Panc1 (cell line): ENCODE measurements at regions not wholly inside any gene's neighbourhood (a gene's known extent, or its start where the extent isn't known, plus 50 kb on each side); places are given as distances from the start of the nearest gene placed in this dataset.

Experiments
- ATAC-seq: fragments of 200-7000 bp; cut with Tn5 transposase; 2 replicates; pipeline ENCODE4 v1.9.1; 2020; ENCODE audit warnings: mild to moderate bottlenecking, moderate library complexity
- BruUV-seq: library from RNA; stranded (reverse); fragments of 400-500 nt; replicated peaks from 2 replicates; lab custom pipeline; 2021; lab: Mats Ljungman, UMichigan
- CTCF ChIA-PET: fragments of 300-600 bp; sonication (Branson Sonifier 250); formaldehyde crosslinking; loops from one replicate; lab custom pipeline; 2022; ENCODE audit warnings: antibody characterized with exemption; lab: Charles Lee
- POLR2A ChIA-PET: fragments of 300-600 bp; sonication (Branson Sonifier 250); formaldehyde crosslinking; loops from one replicate; lab custom pipeline; 2022; ENCODE audit warnings: antibody characterized with exemption; lab: Charles Lee
- DNase-seq: peaks from one replicate; pipeline ENCODE4 v3.0.0-alpha.2; 2010; ENCODE audit warnings: low read depth, low spot score
- H3K27ac ChIP-seq: 2 replicates; pipeline ENCODE4 v1.5.1; 2011; ENCODE audit warnings: mild to moderate bottlenecking, low read length, inconsistent platforms
- H3K27me3 ChIP-seq: fragments of 200-500 bp; sonication (Bioruptor generic); 2 replicates; pipeline ENCODE4 v1.6.0; 2014; ENCODE audit warnings: low read length, inconsistent platforms; ENCODE audit not compliant: control insufficient read depth, insufficient read depth
- H3K36me3 ChIP-seq: fragments of 200-500 bp; sonication (Bioruptor generic); 2 replicates; pipeline ENCODE4 v1.5.1; 2014; ENCODE audit warnings: inconsistent platforms, mild to moderate bottlenecking, low read length, moderate library complexity; ENCODE audit not compliant: control insufficient read depth, insufficient read depth
- H3K4me1 ChIP-seq: 2 replicates; pipeline ENCODE4 v1.5.1; 2011; ENCODE audit warnings: inconsistent platforms, mild to moderate bottlenecking, low read length, moderate library complexity; ENCODE audit not compliant: control insufficient read depth, insufficient read depth
- H3K4me3 ChIP-seq, 2 experiments: 2 replicates each; pipeline ENCODE4 v1.5.1; 2011 to 2012; ENCODE audit warnings: low read depth in 2 of 2, low read length in 2 of 2, mild to moderate bottlenecking in 2 of 2, inconsistent platforms in 1 of 2, moderate library complexity in 1 of 2
- H3K9me3 ChIP-seq: fragments of 200-500 bp; sonication (Bioruptor generic); 2 replicates; pipeline ENCODE4 v1.5.1; 2014; ENCODE audit warnings: low read depth, mild to moderate bottlenecking, inconsistent platforms, low read length, moderate library complexity; ENCODE audit not compliant: control insufficient read depth, insufficient read depth
- CTCF ChIP-seq: fragments of 450-650 bp; IDR thresholded peaks from 2 replicates; pipeline ENCODE4 v1.5.1; 2017; ENCODE audit warnings: mild to moderate bottlenecking
- POLR2AphosphoS5 ChIP-seq: IDR thresholded peaks from 2 replicates; pipeline ENCODE4 v1.6.1; 2012; ENCODE audit warnings: mild to moderate bottlenecking, low read depth, low read length, moderate library complexity
- REST ChIP-seq, 2 experiments: IDR thresholded peaks; 2 replicates each; pipeline ENCODE4 v1.6.1; 2011 to 2012; ENCODE audit warnings: low read depth in 2 of 2, control low read depth in 1 of 2, low read length in 1 of 2, mild to moderate bottlenecking in 1 of 2, moderate library complexity in 1 of 2; ENCODE audit not compliant: insufficient read depth in 1 of 2
- SIN3A ChIP-seq: IDR thresholded peaks from 2 replicates; pipeline ENCODE4 v1.6.1; 2012; ENCODE audit warnings: low read depth, mild to moderate bottlenecking, low read length, moderate library complexity, borderline replicate concordance; ENCODE audit not compliant: insufficient read depth
- TCF7L2 ChIP-seq: IDR thresholded peaks from 2 replicates; pipeline ENCODE4 v1.6.1; 2011; ENCODE audit warnings: mild to moderate bottlenecking, low read depth, low read length, inconsistent platforms
- in situ Hi-C: cut with HindIII; loops from 2 replicates; pipeline ENCODE4 v1.10.0; 2016; ENCODE audit warnings: low sequenced_read_pairs, low pct_unique_long_range_greater_than_20kb
- intact Hi-C: fragments of 100-400 bp; cut with micrococcal nuclease; formaldehyde crosslinking; loops from one replicate; pipeline ENCODE4 v1.10.0; 2022; ENCODE audit not compliant: unreplicated experiment

GRCh38 chr5:152487130-152487529 lies 82.1 kb upstream of the NMUR2 start:
- DNase-seq, result no peak
- ATAC-seq, result no peak
- Histone ChIP-seq H3K27ac (no peak overlapping the region), H3K4me3 (no peak overlapping the region), H3K9me3 (no peaks in the 10 kb centered on the region), H3K36me3 (no peaks in the 10 kb centered on the region), H3K4me1 (no peaks in the 10 kb centered on the region), H3K27me3 (no peaks in the 10 kb centered on the region)
- no TSS peak for BruUV-seq
- TF ChIP-seq TCF7L2 (no peak), REST (IDR thresholded peaks at IDR 0.05; ENCODE audit: insufficient read depth in 1 of 2, low read depth in 2 of 2, low read length in 1 of 2) (no peak)
- CTCF ChIA-PET, result no interaction called here
- POLR2A ChIA-PET, result no interaction called here
- in situ Hi-C loops, result no loop called here
- intact Hi-C loops, result no loop called here

- no peak overlapping the region for H3K4me3 ChIP-seq
- ATAC-seq, result no peak
- H3K27ac ChIP-seq, result no peak overlapping the region
- intact Hi-C loops, result no loop called here
- H3K9me3 ChIP-seq, result no peaks in the 10 kb centered on the region
- POLR2A ChIA-PET, result no interaction called here
- no TSS peak for BruUV-seq
- no peaks in the 10 kb centered on the region for H3K4me1 ChIP-seq
- CTCF ChIA-PET, result no interaction called here
- in situ Hi-C loops, result no loop called here
- H3K36me3 ChIP-seq, result no peaks in the 10 kb centered on the region
- H3K27me3 ChIP-seq, result no peaks in the 10 kb centered on the region
- no peak for TF ChIP-seq TCF7L2
- TF ChIP-seq REST (IDR thresholded peaks at IDR 0.05; ENCODE audit: insufficient read depth in 1 of 2, low read depth in 2 of 2, low read length in 1 of 2), result no peak
- no peak for TF ChIP-seq POLR2AphosphoS5
- TF ChIP-seq SIN3A, result no peak
- no peak for TF ChIP-seq CTCF
- DNase-seq, result no peak
Observed at GRCh38 chr5:152488869-152489268, 83.8 kb upstream of the NMUR2 start.
